Colon (tissue), 2 donors: ENCODE measurements at regions not wholly inside any gene's neighbourhood (a gene's known extent, or its start where the extent isn't known, plus 50 kb on each side); places are given as distances from the start of the nearest gene placed in this dataset.
"Not testable (repeated sequence)": the region's sequence is repeated elsewhere in the genome, so short reads cannot be mapped to it uniquely, and the experiment has no call there.

Source experiments
- FAIRE-seq: peaks from 2 replicates; lab custom pipeline; 2012; peaks lifted over from hg19 to GRCh38; lab: Jason Lieb, UNC
- donor health status: control.
- donor health status: control.

- FAIRE-seq, result no peak
Measured at GRCh38 chr2:16813593-16813992, 148.0 kb upstream of the CYRIA start.

- no peak for FAIRE-seq
Measured at GRCh38 chr2:16798472-16798871, 132.8 kb upstream of the CYRIA start.

- no peak for FAIRE-seq
Measured at GRCh38 chr2:16791496-16791895, 125.9 kb upstream of the CYRIA start.

- FAIRE-seq, result no peak
Measured at GRCh38 chr2:16785149-16785548, 119.5 kb upstream of the CYRIA start.

GRCh38 chr2:16784652-16785051 lies 119.0 kb upstream of the CYRIA start:
- no peak for FAIRE-seq

- no peak for FAIRE-seq
Measured at GRCh38 chr2:16777123-16777870, 111.7 kb upstream of the CYRIA start.

- FAIRE-seq, result no peak
Measured at GRCh38 chr2:16775899-16776231, 110.2 kb upstream of the CYRIA start.

GRCh38 chr2:16774980-16775898 lies 109.6 kb upstream of the CYRIA start:
- no peak for FAIRE-seq

- no peak for FAIRE-seq
Measured at GRCh38 chr2:16774091-16774490, 108.5 kb upstream of the CYRIA start.

- FAIRE-seq, result no peak
Measured at GRCh38 chr2:16773080-16773713, 107.6 kb upstream of the CYRIA start.

- FAIRE-seq, result no peak
Measured at GRCh38 chr2:16767789-16768476, 102.3 kb upstream of the CYRIA start.

- FAIRE-seq, result no peak
Measured at GRCh38 chr2:16765356-16765755, 99.7 kb upstream of the CYRIA start.

GRCh38 chr2:16764487-16764886 lies 98.9 kb upstream of the CYRIA start:
- no peak for FAIRE-seq

GRCh38 chr2:16763493-16763899 lies 97.9 kb upstream of the CYRIA start:
- no peak for FAIRE-seq

GRCh38 chr2:16763056-16763455 lies 97.4 kb upstream of the CYRIA start:
- FAIRE-seq, result no peak

GRCh38 chr2:16760426-16760825 lies 94.8 kb upstream of the CYRIA start:
- FAIRE-seq, result no peak

GRCh38 chr2:16756831-16757644 lies 91.4 kb upstream of the CYRIA start:
- no peak for FAIRE-seq

- no peak for FAIRE-seq
Measured at GRCh38 chr2:16755442-16755841, 89.8 kb upstream of the CYRIA start.

GRCh38 chr2:16753025-16753424 lies 87.4 kb upstream of the CYRIA start:
- not testable (repeated sequence) for FAIRE-seq

- FAIRE-seq, result not testable (repeated sequence)
Measured at GRCh38 chr2:16750925-16751214, 85.2 kb upstream of the CYRIA start.

GRCh38 chr2:16750175-16750924 lies 84.7 kb upstream of the CYRIA start:
- FAIRE-seq, result no peak
